ENCODE measurements at regions not wholly inside any gene's neighbourhood (a gene's known extent, or its start where the extent isn't known, plus 50 kb on each side); places are given as distances from the start of the nearest gene placed in this dataset.

DNA sequence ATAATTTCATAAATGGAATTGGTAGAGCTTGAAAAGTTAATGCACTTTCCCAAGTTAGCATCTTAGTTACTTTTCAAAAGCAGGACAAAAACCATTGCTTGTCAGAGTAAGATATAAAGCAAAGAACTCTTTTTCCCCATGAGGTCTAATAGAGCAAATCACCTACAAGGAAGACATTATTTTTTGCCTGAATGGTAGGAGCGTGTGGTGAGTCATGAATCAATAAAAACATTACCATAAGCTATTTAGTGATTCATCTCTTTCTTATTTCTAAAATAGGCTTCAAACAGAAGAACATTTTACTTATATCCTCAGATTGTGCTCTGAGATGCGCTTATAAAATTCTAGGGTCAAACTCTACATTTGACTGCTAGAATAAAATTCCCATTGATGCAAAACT, 109.4 kb upstream of the GPRIN3 start:
- no peak for DNase-seq

DNA sequence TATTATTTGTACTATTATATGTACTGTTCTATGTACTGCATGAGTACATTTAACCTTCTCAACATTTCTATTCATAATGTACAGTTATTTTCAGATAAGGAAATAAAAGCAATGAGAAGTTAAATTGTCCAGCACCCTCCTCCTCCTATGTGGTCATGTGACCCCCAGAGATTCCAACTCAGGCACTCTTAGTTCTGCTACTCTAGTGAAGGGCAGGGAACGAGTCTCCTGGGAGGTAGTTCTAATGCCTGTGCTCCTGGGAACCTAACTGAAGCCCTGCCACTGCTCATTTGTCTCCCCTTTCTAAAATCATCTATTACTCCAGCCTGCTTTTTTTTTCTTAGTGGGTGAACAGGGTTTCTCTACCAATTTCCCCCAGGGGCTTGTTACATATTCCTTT, 105.9 kb upstream of the GPRIN3 start:
- no peak for DNase-seq

DNA sequence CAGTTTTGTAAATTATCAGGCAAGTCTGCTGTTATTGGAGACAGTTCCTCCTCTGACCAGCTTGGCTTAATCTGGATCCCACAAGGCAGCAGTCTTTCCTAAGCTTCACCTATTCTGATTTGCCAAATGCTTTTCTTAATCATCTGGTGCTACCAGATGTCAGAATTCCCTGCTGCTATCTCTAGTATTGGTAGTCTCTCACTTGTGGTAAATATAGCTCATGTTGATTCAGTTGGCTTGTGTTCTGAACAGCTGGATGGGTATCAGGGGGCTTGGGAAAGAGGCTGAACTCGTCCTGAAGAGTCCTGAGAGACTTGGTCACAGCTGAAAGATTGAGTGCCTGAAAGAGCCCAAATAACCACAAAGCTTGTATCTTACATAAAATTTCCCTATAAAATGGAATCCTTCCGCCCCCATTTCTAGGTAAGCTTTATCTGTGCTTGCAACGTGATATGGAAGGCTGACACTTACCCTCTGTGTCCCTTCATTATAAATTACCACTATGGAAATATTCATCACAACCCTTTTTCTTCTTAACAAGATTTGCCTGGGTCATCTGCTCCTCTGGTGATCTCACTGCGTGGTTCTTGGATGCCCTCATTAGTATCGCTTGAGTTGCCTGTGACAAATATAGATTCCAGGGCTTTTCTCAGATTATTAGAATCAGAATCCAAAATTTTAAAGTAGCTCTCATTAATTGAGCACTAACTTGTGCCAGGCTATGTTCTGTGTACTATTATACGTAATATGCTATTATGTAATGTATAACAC, 104.1 kb upstream of the GPRIN3 start:
- DNase-seq, result no peak

DNA sequence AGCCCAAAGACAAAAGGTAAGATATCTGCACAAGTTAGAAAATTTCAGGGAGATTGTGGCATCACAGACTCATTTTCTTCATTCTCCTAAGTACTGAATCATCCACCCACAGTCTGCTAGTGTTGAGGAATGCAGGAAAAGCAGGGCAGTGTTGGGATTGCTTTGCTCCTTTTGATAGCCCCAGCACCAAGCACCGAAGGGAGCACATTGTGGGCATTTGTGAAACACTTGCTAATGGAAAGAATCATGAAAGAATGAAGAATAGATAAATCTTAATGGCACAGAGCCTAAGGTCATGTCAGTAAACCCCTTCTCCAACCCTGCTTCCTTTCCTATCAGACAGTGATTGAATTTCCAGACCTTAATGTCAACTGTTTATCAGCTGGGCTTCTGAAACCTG, 103.1 kb upstream of the GPRIN3 start:
- no peak for DNase-seq

DNA sequence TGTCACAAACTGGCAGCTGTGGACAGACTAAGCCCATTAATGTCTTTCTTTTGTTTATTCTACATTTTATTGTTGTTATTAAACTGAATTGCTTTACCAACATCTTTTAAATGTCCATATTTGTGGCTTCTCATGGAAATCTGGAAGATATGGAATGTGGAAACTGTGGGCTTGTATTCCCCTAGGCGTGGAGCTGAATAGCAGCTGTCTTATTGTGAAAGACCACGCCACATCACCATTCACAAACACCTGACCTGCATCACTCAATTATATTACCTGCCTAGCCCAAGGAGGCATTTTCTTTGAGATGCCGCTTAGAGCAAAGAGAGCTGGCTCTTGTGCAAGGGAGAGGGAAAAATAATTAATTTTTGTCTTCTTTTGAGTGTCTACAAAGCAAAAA, 96.9 kb upstream of the GPRIN3 start:
- DNase-seq, result no peak

DNA sequence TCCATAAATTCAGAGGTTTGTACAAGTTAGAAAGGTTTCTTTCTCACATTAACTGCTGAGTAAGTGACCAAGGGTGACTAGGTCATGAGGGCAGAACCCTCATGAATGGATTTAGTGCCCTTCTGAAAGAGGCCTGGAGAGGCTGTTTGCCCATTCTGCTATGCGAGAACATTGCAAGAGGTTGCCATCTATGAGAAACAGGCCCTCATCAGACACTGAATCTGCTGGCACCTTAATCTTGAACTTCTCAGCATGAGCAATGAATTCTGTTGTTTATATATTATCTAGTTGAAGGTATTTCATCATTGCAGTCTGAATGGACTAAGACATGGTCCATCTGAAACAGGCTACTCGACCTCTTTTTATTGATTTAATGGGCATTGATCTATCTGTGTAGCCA, 96.2 kb upstream of the GPRIN3 start:
- DNase-seq, result no peak

DNA sequence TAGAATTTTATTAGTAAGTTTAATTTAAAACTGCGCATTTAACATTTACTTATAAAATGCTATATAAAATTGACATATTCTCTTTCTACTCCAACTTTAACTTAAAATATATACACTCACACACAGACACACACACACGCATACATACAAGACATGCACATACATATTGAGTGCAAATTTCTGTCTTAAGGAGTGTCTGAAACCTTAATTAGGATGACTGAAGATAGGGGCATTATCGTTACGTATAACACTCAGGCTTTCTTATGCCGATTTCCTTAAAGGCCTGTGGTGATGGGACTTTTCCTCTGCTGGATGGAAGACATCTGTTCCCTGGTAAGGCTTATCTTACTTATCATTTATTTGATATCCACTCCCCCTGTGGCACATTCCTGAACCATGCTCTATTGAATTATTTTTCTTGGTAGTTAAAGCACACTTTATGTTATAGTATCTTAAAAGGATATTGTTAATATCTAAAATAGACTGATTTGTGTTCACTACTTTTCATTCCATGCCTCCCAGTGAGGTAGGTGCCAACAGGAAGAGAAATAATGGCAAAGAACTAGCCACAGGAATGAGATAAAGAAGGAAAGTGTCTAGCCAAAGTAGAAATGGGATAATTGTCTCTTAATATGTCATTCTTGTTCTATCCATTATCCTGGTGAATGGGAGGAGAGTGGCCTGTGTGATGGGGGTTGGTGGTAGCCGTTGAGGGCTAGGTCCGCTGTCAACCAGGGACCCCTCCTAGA, 92.9 kb upstream of the GPRIN3 start:
- DNase-seq, result no peak

DNA sequence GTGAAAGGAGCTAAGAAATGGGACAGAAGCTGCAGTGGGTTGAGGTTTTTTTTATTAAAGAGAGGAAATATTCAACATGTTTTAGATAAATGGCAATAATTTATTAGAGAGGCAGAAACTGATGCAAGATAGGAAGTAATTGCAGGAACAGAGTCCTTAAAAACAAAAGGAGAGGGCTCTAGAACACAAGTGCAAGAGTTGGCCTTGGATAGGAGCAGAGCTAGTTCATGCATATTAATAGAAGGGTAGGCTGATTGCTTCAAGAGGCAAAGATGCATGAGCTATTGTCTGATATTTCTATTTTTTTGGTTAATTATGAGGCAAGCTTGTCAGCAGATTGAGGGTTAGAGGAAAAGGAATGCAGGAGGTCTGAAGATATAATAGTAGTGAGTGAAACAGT, 91.0 kb upstream of the GPRIN3 start:
- DNase-seq, result no peak

DNA sequence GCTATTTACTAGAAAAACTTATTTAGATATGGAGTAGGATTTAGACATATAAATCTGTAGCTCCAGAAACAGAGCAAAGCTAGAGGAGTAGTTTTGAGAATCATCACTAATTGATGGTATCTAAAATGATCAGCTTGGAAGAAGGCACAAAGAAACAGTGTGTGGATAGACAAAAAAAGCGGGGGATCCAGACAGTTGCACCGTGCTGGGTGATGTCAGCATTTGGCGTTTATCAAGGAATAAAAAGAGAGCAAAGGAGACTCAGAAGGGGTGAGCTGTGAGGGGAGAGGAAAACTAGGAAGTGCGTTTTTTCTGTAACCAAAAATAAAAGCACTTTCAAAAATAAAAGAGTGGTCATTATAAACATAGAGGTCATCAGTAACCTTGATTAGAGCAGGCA, 90.5 kb upstream of the GPRIN3 start:
- DNase-seq, result no peak

DNA sequence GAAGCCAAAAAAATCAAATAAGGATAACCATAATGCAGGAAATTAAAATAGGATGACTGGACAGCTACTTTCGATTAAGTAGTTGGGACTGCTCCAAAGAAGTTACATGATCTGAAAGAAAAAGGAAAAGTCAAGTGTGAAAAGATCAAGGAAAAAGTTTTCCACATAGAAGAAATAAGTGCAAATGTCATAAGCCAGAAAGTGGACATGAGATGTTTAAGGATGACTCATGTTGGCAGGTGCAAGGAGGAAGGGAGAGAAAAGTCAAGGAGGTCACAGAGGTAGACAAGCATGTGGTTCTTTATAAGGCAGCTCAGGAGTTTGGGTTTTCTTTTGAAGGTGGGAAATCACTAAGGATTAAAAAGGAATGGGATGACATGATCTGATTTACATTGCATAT, 89.8 kb upstream of the GPRIN3 start:
- no peak for DNase-seq

DNA sequence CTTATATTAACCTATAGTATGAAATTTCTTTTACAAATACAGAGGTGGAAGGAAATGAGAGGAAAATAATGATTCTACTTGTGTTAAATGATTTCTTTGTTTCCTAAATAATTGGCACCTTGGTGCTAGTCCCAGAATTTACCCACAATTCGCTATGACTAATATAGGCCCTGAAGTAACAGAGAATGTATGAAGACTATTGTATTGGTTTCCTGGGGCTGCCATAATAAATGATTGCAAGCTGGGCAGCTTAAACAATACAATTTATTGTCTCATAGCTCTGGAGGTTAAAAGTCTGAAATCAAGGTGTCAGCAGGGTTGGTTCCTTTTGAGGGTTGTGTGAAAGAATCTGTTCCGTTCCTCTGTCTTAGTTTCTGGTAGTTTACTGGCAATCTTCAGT, 74.8 kb upstream of the GPRIN3 start:
- DNase-seq, result no peak

DNA sequence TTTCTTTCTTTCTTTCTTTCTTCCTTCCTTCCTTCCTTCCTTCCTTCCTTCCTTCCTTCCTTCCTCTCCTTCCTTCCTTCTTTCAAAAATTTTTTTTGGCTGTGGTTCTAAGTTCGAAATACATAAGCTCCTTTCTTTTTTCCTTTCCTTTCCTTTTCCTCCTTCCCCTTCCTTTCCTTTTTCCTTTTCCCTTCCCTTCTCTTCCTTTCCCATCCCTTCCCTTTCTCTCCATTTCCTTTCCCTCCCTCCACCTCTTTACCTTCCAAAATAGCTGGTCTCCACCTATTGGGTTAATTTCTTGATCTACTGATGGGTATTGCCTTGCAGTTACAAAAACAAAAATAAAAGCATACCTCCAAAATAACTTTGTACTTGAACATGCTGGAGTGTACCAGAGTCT, 73.4 kb upstream of the GPRIN3 start:
- no peak for DNase-seq

DNA sequence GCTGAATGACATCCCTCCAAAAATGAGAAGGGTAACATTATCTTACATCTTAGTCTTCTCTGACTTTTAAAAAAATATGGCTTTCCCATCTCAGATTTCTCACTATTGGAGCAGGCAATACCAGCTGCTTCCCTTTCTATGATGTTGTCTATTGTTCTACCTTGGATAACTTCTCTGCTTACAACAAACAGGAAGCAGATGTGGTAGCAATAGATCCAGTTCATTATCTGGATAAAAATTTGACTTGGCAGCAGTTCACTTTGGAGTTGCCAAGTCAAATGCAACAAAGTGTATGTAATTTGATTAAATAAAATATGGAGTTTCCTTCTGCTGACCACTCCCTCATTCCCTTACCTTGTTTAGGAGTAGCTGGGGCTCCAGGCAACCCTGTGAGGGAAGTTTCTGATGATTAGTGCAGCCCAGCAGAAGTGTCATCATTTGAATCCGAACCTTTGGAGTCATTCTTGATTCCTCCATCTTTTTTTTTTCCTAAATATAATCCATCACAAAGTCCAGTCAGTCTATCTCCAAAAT, 72.0 kb upstream of the GPRIN3 start:
- DNase-seq, result no peak

DNA sequence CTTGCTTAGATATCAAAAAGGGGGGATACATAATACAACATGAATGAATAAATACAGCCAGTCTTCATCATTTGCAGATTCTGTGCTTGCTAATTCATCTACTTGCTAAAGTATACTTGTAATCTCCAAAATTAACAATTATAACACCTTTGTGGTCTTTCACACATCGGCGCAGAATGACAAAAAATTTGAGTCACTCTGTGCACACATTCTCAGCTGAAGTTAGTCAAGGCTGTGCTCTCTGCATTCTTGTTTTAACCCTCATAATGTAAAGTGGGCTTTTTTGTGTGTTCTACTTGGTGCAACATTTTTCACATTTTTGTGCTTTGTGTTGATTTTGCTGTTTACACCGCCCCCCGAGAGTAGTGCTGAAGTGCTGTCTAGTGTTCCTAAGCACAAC, 65.8 kb upstream of the GPRIN3 start:
- DNase-seq, result peak; percentile 15

DNA sequence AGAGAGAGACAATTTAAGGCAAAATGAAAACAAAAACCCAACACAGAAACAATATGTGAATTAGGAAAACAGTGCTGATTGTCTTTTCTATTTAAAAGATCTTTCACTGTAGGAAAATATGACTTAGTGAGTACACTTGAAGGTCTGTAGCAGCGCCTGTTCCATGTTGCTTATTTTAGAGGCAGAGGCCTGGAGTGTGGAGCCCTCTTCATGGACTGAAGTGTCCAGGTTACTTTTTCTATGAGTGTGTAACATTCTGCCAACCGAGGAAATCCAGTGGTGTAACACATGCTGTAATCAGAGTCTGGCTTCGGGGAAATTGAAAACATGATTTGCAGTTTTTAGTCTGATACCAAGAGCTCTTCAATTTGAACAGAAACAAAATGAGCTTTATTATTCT, 64.0 kb upstream of the GPRIN3 start:
- DNase-seq, result no peak

DNA sequence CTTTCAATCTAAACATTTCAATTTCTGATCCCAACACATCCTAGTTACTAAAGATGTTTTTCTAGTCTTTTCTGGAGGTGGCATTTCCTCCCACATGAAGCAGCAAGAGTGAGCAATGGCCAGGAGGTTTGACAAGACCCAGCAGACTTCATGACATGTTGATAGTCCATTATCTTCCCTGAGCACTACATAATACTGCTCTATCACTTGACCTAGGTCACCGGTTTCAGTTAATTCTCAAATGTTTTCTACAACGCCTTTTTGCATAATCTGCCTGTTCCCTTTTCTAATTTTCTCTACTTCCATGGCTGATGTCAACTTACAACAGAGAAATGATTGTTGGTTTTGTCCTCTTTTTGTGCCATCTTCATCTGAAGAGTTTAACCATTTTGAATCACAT, 62.0 kb upstream of the GPRIN3 start:
- no peak for DNase-seq

DNA sequence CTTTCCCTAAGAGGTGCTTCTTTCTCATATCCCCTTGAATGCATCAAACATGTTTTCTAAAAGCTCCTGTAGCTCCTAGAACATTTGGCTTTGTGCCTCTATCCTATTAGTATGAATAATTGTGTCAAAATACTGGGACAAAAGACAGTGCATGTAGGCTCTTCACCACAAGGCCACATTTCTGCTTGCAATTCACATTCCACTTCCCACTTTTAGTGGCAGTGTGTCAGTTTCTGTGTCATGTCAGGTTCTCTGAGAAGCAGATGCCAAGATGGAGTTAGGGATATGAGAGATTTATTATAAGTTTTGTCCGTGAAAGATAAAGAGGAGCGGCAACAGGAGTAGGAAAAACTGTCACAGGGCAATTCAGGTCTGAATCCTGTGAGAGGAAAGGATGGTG, 61.3 kb upstream of the GPRIN3 start:
- no peak for DNase-seq

DNA sequence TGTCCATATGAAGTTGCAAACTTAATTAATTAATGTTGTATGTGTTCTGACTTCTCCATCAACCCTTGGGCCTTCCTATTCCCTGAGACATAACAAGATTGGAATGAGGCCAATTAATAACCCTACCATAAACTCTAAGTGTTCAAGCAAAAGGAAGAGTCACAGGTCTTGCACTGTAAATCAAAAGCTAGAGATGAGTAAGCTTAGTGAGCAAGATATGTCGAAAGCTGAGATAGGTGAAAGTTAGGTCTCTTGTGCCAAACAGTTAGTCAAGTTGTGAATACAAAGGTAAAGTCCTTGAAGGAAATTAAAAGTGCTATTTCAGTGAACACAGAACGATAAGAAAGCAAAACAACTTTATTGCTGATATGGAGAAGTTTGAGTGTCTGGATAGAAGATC, 58.2 kb upstream of the GPRIN3 start:
- no peak for DNase-seq

DNA sequence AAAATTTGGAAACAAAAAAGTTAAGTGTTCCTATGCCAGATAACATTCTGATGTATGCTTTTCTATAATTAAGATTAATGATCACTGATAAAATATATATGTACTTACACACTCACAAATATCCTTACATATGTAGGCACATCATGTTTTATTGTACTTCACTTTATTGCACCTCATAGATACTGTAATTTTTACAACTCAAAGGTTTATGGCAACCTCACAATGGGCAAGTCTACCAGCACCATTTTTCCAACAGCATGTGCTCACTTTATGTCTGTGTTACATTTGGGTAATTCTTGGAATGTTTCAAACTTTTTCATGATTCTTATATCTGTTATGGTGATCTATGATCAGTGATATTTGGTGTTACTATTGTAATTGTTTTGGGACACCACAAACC, 57.8 kb upstream of the GPRIN3 start:
- DNase-seq, result no peak

DNA sequence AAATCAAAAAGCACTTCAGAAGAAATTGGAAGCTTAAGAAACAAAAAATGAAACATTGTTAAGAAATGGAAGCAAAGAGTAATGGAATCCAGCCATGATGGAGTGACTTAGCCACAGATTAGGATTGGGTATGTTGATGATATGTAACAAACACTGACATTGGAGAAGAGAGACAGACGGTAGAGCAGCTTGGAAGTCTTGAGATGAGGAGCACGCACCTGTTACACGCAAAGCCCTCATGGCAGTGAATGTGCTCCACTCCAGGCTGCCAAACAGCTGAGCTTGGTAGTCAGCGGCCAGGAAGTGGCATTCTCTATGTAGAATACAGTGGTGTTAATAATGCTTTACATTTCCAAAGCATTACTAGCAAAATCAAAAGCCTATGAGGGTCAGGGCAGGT, 56.9 kb upstream of the GPRIN3 start:
- DNase-seq, result no peak

DNA sequence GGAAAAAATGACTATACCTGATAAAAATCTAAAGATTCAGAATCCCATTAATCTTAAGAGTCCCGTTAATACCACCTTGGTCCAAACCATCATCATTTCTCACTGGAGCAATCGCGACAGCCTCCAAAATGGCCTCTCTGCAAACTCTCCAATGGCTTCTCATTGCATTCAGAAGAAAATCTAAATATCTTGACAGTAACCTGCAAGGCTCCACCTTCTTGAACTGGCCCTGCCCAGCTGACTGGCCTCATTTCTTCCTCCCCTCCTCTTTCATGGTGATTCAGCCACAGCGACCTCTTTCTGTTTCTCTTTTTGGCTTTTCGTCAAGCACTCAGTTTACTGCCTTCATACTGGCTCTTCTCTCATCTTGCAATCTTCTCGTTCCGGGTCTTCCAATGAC, 56.2 kb upstream of the GPRIN3 start:
- DNase-seq, result no peak

DNA sequence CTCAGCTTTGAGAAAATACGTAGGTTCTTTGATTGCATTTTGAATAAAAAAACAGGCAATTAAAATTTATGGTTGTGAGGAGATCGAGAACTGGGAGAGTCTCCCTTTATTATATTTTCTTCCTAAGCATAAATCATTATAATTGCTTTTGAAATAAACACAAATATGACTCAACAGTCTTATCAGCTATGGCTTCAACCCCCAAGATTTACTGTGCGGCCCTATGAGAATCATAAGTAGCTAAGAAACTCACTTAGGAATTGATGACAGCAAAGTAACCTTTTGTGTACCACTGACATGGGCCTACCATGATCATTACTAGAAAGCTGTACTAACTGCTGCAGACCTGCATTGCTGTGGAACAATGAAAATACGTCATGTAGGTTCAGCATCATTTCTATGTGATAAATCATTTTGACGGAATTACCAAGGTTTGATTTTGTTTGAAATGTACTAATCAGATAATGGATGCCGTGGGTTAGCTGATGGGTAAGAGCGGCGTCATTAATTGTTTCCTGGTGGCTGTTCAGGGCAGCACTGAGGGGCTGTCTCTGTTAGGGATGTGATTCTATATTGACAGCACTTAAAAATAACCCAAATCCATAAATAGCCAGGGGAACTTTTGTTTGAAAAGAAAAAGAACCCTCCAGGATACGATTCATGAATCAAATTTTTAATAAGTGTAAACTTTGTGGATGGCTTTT, 51.5 kb upstream of the GPRIN3 start:
- no peak for DNase-seq

DNA sequence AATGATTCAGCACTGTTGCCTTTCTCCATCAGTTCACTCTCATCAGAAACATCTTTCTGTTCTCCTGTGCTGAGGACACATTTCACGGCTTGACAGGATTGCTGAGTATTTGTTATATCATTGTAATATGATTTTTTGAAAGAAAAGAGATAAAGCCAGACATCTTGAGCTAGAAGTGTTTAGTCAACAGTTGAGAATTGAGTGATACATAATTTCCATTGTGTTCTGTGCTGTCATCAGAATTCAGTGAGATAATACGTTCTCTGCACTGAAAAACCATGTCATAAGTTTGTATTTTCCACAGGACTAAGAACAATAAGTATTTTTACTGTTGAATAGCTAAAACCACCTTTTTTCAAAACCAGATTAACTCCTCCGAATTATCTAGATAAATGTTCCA, 50.2 kb upstream of the GPRIN3 start:
- DNase-seq, result no peak

All from CD4-positive, alpha-beta T cell treated with Interleukin-4 for 4 hours (primary cell).